HepG2 (cell line): ENCODE measurements at regions not wholly inside any gene's neighbourhood (a gene's known extent, or its start where the extent isn't known, plus 50 kb on each side); places are given as distances from the start of the nearest gene placed in this dataset.

Experiments used
- ATAC-seq: fragments of 200-7000 bp; cut with Tn5 transposase; 3 replicates; pipeline ENCODE4 v1.9.1; 2020; ENCODE audit warnings: mild to moderate bottlenecking, moderate library complexity
- BruUV-seq: library from RNA; stranded (reverse); fragments of 400-500 nt; replicated peaks from 2 replicates; lab custom pipeline; 2021; lab: Mats Ljungman, UMichigan
- CTCF ChIA-PET: fragments of 300-600 bp; formaldehyde crosslinking; extraction: SDS; loops from one replicate; lab custom pipeline; 2021; ENCODE audit warnings: low total read pairs, inconsistent platforms, low intra/inter-chr PET ratio; lab: Yijun Ruan, JAX
- POLR2A ChIA-PET: fragments of 350-600 bp; sonication (Branson Sonifier 250); formaldehyde crosslinking; loops from one replicate; lab custom pipeline; 2020; ENCODE audit warnings: antibody characterized with exemption, inconsistent platforms; lab: Yijun Ruan, JAX
- DNase-seq: peaks from one replicate; pipeline ENCODE4 v3.0.0-alpha.2; 2015; ENCODE audit warnings: low spot score
- FAIRE-seq: peaks from 3 replicates; lab custom pipeline; 2011; peaks lifted over from hg19 to GRCh38; lab: Jason Lieb, UNC
- H2AFZ ChIP-seq: one replicate; pipeline ENCODE4 v1.6.1; 2011; ENCODE audit warnings: low read length, inconsistent platforms
- H3K27ac ChIP-seq: fragments of 300-600 bp; 3 replicates; pipeline ENCODE4 v1.8.0; 2011; ENCODE audit warnings: mixed run types, mild to moderate bottlenecking, mixed read lengths, low read length, inconsistent platforms; ENCODE audit not compliant: insufficient read depth; ENCODE audit errors: extremely low read length
- H3K27me3 ChIP-seq, 2 experiments: fragments of 200-600 bp in 1 of 2; 2 replicates in 1 of 2; 3 replicates in 1 of 2; pipeline versions ENCODE4 v1.6.0 to v1.8.0; 2011; ENCODE audit warnings: low read length in 2 of 2, mild to moderate bottlenecking in 2 of 2, moderate library complexity in 2 of 2, inconsistent platforms in 1 of 2; ENCODE audit not compliant: insufficient read depth in 2 of 2, control insufficient read depth in 1 of 2
- H3K36me3 ChIP-seq, 2 experiments: fragments of 200-600 bp in 1 of 2; replicated peaks in 1 of 2; 2 replicates in 1 of 2; 3 replicates in 1 of 2; pipeline versions ENCODE4 v1.5.1 to v1.8.0; 2011; ENCODE audit warnings: low read length in 2 of 2, inconsistent platforms in 1 of 2; ENCODE audit not compliant: insufficient read depth in 2 of 2, control insufficient read depth in 1 of 2
- H3K4me1 ChIP-seq: 2 replicates; pipeline ENCODE4 v1.5.1; 2012; ENCODE audit warnings: low read length, inconsistent platforms; ENCODE audit not compliant: insufficient read depth
- H3K4me2 ChIP-seq: 2 replicates; pipeline ENCODE4 v1.6.0; 2011; ENCODE audit warnings: low read depth, low read length, inconsistent platforms
- H3K4me3 ChIP-seq, 3 experiments: fragments of 200-600 bp in 1 of 3; sonication (generic), shearing (Covaris generic) in 1 of 3; replicated peaks in 1 of 3; 2 replicates each; pipeline ENCODE4 v1.5.1; 2011 to 2016; ENCODE audit warnings: low read length in 3 of 3, inconsistent platforms in 2 of 3, low read depth in 2 of 3, mild to moderate bottlenecking in 2 of 3, control low read depth in 1 of 3, mixed read lengths in 1 of 3; ENCODE audit not compliant: insufficient read depth in 1 of 3
- H3K79me2 ChIP-seq: one replicate; pipeline ENCODE4 v1.6.1; 2011; ENCODE audit warnings: low read length, inconsistent platforms; ENCODE audit not compliant: insufficient read depth
- H3K9ac ChIP-seq: 2 replicates; pipeline ENCODE4 v1.6.0; 2011; ENCODE audit warnings: mild to moderate bottlenecking, low read depth, low read length, inconsistent platforms; ENCODE audit not compliant: insufficient read depth
- H3K9me3 ChIP-seq: 2 replicates; pipeline ENCODE4 v1.5.1; 2012; ENCODE audit warnings: mild to moderate bottlenecking, low read length
- H4K20me1 ChIP-seq: 2 replicates; pipeline ENCODE4 v1.6.0; 2011; ENCODE audit warnings: inconsistent platforms, mild to moderate bottlenecking, low read length, moderate library complexity; ENCODE audit not compliant: insufficient read depth
- CHD2 ChIP-seq: IDR thresholded peaks from 2 replicates; pipeline ENCODE4 v1.6.1; 2011; ENCODE audit warnings: low read depth, low read length, improper control_type of control experiment
- FOXA3 ChIP-seq: IDR thresholded peaks from 2 replicates; pipeline ENCODE4 v1.6.1; 2016; ENCODE audit warnings: missing genetic modification reagents, missing compliant biosample characterization
- GABPB1 ChIP-seq: IDR thresholded peaks from 2 replicates; pipeline ENCODE4 v1.6.1; 2016; ENCODE audit warnings: mild to moderate bottlenecking, missing genetic modification reagents, moderate library complexity, missing compliant biosample characterization
- HNRNPH1 ChIP-seq: fragments of 200-400 bp; formaldehyde crosslinking; optimal IDR thresholded peaks from 2 replicates; pipeline ENCODE3; 2017; ENCODE audit warnings: mild to moderate bottlenecking, low read depth, low read length
- RBM22 ChIP-seq: fragments of 200-400 bp; formaldehyde crosslinking; optimal IDR thresholded peaks from 2 replicates; pipeline ENCODE3; 2017; ENCODE audit warnings: mild to moderate bottlenecking, low read length, moderate library complexity
- SUZ12 ChIP-seq: fragments of 150-350 bp; IDR thresholded peaks from 2 replicates; pipeline ENCODE4 v1.6.1; 2014; ENCODE audit warnings: low read depth, low read length
- U2AF2 ChIP-seq: fragments of 200-400 bp; formaldehyde crosslinking; IDR thresholded peaks from 2 replicates; pipeline ENCODE4 v1.6.1; 2017; ENCODE audit warnings: low read depth, mild to moderate bottlenecking, low read length
- ZBTB7A ChIP-seq: sonication (generic); formaldehyde crosslinking; IDR thresholded peaks from 2 replicates; pipeline ENCODE4 v1.8.0; 2022; ENCODE audit warnings: mild to moderate bottlenecking, missing genetic modification reagents
- ZNF101 ChIP-seq: sonication (generic); formaldehyde crosslinking; IDR thresholded peaks from 2 replicates; pipeline ENCODE4 v1.4.0; 2020; ENCODE audit warnings: mild to moderate bottlenecking, low read depth, missing genetic modification reagents, borderline replicate concordance
- ZNF780A ChIP-seq: sonication (generic); formaldehyde crosslinking; IDR thresholded peaks from 2 replicates; pipeline ENCODE4 v1.8.0; 2022; ENCODE audit warnings: mild to moderate bottlenecking, missing genetic modification reagents, moderate library complexity
- WGBS: methylation state at CpG from one replicate; pipeline ENCODE4 v1.1.6; 2017; ENCODE audit warnings: low lambda C conversion rate; 5-methylcytosine and 5-hydroxymethylcytosine counted together
- in situ Hi-C: cut with HindIII; loops from 2 replicates; pipeline ENCODE4 v1.10.0; 2017; ENCODE audit warnings: low pct_unique_long_range_greater_than_20kb; ENCODE audit not compliant: extremely low pct_ligation_motif_present
- intact Hi-C: fragments of 100-400 bp; cut with micrococcal nuclease; formaldehyde crosslinking; loops from one replicate; pipeline ENCODE4 v1.10.0; 2022; ENCODE audit not compliant: unreplicated experiment
- TF ChIP-seq, protein P1 (sequence below): sonication (generic); formaldehyde crosslinking; IDR thresholded peaks from 2 replicates; pipeline ENCODE4 v1.9.0; 2021; ENCODE audit warnings: mild to moderate bottlenecking, missing genetic modification reagents
- TF ChIP-seq, protein P2 (sequence below): sonication (generic); formaldehyde crosslinking; conservative IDR thresholded peaks from 2 replicates; pipeline ENCODE4 v1.5.0; 2020; ENCODE audit warnings: missing genetic modification reagents
- TF ChIP-seq, protein P3 (sequence below), 2 experiments: fragments of 450-650 bp in 1 of 2; sonication (generic) in 1 of 2; formaldehyde crosslinking; IDR thresholded peaks; 2 replicates each; pipeline versions ENCODE4 v1.5.0 to v1.8.0; 2020 to 2022; ENCODE audit warnings: mild to moderate bottlenecking in 1 of 2, missing genetic modification reagents in 1 of 2
- TF ChIP-seq, protein P4 (sequence below): sonication (generic); formaldehyde crosslinking; IDR thresholded peaks from 2 replicates; pipeline ENCODE4 v1.5.0; 2020; ENCODE audit warnings: missing genetic modification reagents, mild to moderate bottlenecking, borderline replicate concordance

DNA sequence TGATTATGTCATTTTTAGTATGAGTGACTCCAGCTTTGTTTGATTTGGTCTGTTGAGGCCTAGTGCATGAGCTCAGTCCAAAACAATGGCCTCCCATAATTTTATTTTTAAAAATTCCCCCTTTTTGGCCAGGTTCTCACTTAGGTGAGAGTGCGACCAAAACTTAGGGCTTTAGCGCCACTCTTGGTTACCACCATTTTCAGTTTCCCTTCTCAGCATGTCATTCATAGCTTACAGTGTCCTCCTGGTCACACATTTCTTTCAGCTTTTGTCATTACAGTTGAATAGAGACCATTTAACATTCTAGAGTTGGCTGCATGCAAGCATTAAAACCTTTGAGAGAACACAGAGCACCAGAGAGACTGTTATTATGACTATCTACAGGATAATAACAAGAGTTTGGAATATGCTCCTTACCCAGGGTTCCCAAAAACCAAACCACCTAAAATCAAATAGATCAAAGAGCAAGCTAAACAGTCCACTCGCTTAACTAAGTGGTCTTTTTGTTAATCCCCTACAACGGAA lies 85.4 kb downstream of the TLR5 start:
- in situ Hi-C loops (no loop called here), intact Hi-C loops (no loop called here)
- Histone ChIP-seq H3K27me3 (peaks cover 0 to 1% of the 10 kb centered on the region in 2 experiments; a peak in 1 of 5 replicates), H4K20me1 (no peaks in the 10 kb centered on the region), H3K27ac (no peak overlapping the region), H3K79me2 (no peaks in the 10 kb centered on the region), H3K36me3 (no peaks in the 10 kb centered on the region), H3K9me3 (no peaks in the 10 kb centered on the region), H2AFZ (no peak overlapping the region), H3K4me2 (no peak overlapping the region), H3K4me3 (no peak overlapping the region), H3K4me1 (no peaks in the 10 kb centered on the region), H3K9ac (no peak overlapping the region)
- POLR2A ChIA-PET = no interaction called here
- DNase-seq = no peak
- 56% methylated on average over 4 of the region's 4 CpGs for WGBS
- FAIRE-seq = no peak
- ATAC-seq = no peak
- BruUV-seq = no TSS peak
- CTCF ChIA-PET = no interaction called here
- TF ChIP-seq HNRNPH1 = no peak
- TF ChIP-seq, protein P1, sequence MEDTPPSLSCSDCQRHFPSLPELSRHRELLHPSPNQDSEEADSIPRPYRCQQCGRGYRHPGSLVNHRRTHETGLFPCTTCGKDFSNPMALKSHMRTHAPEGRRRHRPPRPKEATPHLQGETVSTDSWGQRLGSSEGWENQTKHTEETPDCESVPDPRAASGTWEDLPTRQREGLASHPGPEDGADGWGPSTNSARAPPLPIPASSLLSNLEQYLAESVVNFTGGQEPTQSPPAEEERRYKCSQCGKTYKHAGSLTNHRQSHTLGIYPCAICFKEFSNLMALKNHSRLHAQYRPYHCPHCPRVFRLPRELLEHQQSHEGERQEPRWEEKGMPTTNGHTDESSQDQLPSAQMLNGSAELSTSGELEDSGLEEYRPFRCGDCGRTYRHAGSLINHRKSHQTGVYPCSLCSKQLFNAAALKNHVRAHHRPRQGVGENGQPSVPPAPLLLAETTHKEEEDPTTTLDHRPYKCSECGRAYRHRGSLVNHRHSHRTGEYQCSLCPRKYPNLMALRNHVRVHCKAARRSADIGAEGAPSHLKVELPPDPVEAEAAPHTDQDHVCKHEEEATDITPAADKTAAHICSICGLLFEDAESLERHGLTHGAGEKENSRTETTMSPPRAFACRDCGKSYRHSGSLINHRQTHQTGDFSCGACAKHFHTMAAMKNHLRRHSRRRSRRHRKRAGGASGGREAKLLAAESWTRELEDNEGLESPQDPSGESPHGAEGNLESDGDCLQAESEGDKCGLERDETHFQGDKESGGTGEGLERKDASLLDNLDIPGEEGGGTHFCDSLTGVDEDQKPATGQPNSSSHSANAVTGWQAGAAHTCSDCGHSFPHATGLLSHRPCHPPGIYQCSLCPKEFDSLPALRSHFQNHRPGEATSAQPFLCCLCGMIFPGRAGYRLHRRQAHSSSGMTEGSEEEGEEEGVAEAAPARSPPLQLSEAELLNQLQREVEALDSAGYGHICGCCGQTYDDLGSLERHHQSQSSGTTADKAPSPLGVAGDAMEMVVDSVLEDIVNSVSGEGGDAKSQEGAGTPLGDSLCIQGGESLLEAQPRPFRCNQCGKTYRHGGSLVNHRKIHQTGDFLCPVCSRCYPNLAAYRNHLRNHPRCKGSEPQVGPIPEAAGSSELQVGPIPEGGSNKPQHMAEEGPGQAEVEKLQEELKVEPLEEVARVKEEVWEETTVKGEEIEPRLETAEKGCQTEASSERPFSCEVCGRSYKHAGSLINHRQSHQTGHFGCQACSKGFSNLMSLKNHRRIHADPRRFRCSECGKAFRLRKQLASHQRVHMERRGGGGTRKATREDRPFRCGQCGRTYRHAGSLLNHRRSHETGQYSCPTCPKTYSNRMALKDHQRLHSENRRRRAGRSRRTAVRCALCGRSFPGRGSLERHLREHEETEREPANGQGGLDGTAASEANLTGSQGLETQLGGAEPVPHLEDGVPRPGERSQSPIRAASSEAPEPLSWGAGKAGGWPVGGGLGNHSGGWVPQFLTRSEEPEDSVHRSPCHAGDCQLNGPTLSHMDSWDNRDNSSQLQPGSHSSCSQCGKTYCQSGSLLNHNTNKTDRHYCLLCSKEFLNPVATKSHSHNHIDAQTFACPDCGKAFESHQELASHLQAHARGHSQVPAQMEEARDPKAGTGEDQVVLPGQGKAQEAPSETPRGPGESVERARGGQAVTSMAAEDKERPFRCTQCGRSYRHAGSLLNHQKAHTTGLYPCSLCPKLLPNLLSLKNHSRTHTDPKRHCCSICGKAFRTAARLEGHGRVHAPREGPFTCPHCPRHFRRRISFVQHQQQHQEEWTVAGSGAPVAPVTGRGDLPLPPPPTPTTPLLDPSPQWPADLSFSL (CRISPR knock-in tag) = no peak
- TF ChIP-seq GABPB1 (CRISPR knock-in tag) = no peak
- TF ChIP-seq, protein P2, sequence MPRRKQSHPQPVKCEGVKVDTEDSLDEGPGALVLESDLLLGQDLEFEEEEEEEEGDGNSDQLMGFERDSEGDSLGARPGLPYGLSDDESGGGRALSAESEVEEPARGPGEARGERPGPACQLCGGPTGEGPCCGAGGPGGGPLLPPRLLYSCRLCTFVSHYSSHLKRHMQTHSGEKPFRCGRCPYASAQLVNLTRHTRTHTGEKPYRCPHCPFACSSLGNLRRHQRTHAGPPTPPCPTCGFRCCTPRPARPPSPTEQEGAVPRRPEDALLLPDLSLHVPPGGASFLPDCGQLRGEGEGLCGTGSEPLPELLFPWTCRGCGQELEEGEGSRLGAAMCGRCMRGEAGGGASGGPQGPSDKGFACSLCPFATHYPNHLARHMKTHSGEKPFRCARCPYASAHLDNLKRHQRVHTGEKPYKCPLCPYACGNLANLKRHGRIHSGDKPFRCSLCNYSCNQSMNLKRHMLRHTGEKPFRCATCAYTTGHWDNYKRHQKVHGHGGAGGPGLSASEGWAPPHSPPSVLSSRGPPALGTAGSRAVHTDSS (CRISPR knock-in tag) = no peak
- no peak for TF ChIP-seq RBM22
- TF ChIP-seq SUZ12 = no peak
- TF ChIP-seq ZNF101 (CRISPR knock-in tag) = no peak
- TF ChIP-seq, protein P3, sequence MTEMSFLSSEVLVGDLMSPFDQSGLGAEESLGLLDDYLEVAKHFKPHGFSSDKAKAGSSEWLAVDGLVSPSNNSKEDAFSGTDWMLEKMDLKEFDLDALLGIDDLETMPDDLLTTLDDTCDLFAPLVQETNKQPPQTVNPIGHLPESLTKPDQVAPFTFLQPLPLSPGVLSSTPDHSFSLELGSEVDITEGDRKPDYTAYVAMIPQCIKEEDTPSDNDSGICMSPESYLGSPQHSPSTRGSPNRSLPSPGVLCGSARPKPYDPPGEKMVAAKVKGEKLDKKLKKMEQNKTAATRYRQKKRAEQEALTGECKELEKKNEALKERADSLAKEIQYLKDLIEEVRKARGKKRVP (CRISPR knock-in tag; IDR thresholded peaks at IDR 0.05) = no peak
- no peak for TF ChIP-seq FOXA3 (CRISPR knock-in tag)
- no peak for TF ChIP-seq U2AF2
- TF ChIP-seq, protein P4, sequence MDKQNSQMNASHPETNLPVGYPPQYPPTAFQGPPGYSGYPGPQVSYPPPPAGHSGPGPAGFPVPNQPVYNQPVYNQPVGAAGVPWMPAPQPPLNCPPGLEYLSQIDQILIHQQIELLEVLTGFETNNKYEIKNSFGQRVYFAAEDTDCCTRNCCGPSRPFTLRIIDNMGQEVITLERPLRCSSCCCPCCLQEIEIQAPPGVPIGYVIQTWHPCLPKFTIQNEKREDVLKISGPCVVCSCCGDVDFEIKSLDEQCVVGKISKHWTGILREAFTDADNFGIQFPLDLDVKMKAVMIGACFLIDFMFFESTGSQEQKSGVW = no peak
- TF ChIP-seq ZNF780A = no peak
- TF ChIP-seq CHD2 = no peak
- TF ChIP-seq ZBTB7A (CRISPR knock-in tag) = no peak
